IMR-90 (cell line): ENCODE measurements at regions not wholly inside any gene's neighbourhood (a gene's known extent, or its start where the extent isn't known, plus 50 kb on each side); places are given as distances from the start of the nearest gene placed in this dataset.

Experiments
- ATAC-seq: fragments of 200-7000 bp; cut with Tn5 transposase; 2 replicates; pipeline ENCODE4 v1.9.1; 2020; ENCODE audit warnings: low read depth, mild to moderate bottlenecking, moderate library complexity
- BruUV-seq: library from RNA; stranded (reverse); fragments of 400-500 nt; replicated peaks from 2 replicates; lab custom pipeline; 2021; lab: Mats Ljungman, UMichigan
- CTCF ChIA-PET: fragments of 300-600 bp; formaldehyde crosslinking; extraction: SDS; loops from one replicate; lab custom pipeline; 2021; ENCODE audit warnings: antibody characterized with exemption; lab: Yijun Ruan, JAX
- POLR2A ChIA-PET: fragments of 300-600 bp; sonication (Branson Sonifier 250); formaldehyde crosslinking; loops from one replicate; lab custom pipeline; 2022; ENCODE audit warnings: antibody characterized with exemption; ENCODE audit not compliant: unreplicated experiment; lab: Charles Lee
- DNase-seq: peaks from one replicate; pipeline ENCODE4 v3.0.0; 2013
- H2AFZ ChIP-seq: replicated peaks from 2 replicates; pipeline ENCODE3; 2013; ENCODE audit warnings: low read length, mild to moderate bottlenecking; ENCODE audit not compliant: poor library complexity
- H2AK5ac ChIP-seq: 2 replicates; pipeline ENCODE4 v1.6.1; 2013; ENCODE audit warnings: low read depth, low read length, inconsistent platforms
- H2AK9ac ChIP-seq: replicated peaks from 2 replicates; pipeline ENCODE3; 2013; ENCODE audit warnings: mild to moderate bottlenecking, low read depth, low read length, moderate library complexity; ENCODE audit not compliant: poor library complexity
- H2BK120ac ChIP-seq: 2 replicates; pipeline ENCODE4 v1.6.1; 2013; ENCODE audit warnings: low read depth, low read length, inconsistent platforms
- H2BK15ac ChIP-seq: 3 replicates; pipeline ENCODE4 v1.6.1; 2013; ENCODE audit warnings: low read depth, low read length, inconsistent platforms
- H2BK20ac ChIP-seq: 2 replicates; pipeline ENCODE4 v1.6.1; 2013; ENCODE audit warnings: low read depth, mild to moderate bottlenecking, inconsistent platforms, low read length, moderate library complexity
- H2BK5ac ChIP-seq: 2 replicates; pipeline ENCODE4 v1.6.1; 2013; ENCODE audit warnings: mild to moderate bottlenecking, low read depth, low read length, inconsistent platforms; ENCODE audit not compliant: poor library complexity, severe bottlenecking
- H3K14ac ChIP-seq: replicated peaks from 2 replicates; pipeline ENCODE4 v1.6.1; 2013; ENCODE audit warnings: low read depth, low read length, inconsistent platforms
- H3K18ac ChIP-seq: 2 replicates; pipeline ENCODE4 v1.6.1; 2013; ENCODE audit warnings: low read depth, low read length, control low read depth
- H3K23ac ChIP-seq: 2 replicates; pipeline ENCODE4 v1.6.1; 2013; ENCODE audit warnings: low read depth, low read length, inconsistent platforms
- H3K27ac ChIP-seq: 2 replicates; pipeline ENCODE4 v1.5.1; 2013; ENCODE audit warnings: mild to moderate bottlenecking, control low read depth, low read length; ENCODE audit not compliant: insufficient read depth
- H3K27me3 ChIP-seq: 2 replicates; pipeline ENCODE4 v1.6.1; 2013; ENCODE audit warnings: low read length; ENCODE audit not compliant: control insufficient read depth, insufficient read depth
- H3K36me3 ChIP-seq: 2 replicates; pipeline ENCODE4 v1.6.1; 2013; ENCODE audit warnings: low read length, mixed read lengths; ENCODE audit not compliant: control insufficient read depth, insufficient read depth
- H3K4ac ChIP-seq: 2 replicates; pipeline ENCODE4 v1.6.1; 2013; ENCODE audit warnings: low read depth, low read length, inconsistent platforms
- H3K4me1 ChIP-seq: 2 replicates; pipeline ENCODE4 v1.6.1; 2013; ENCODE audit warnings: low read length, mixed read lengths; ENCODE audit not compliant: control insufficient read depth, insufficient read depth
- H3K4me2 ChIP-seq: 2 replicates; pipeline ENCODE4 v1.6.1; 2013; ENCODE audit warnings: low read depth, mild to moderate bottlenecking, control low read depth, low read length, moderate library complexity
- H3K4me3 ChIP-seq: 2 replicates; pipeline ENCODE4 v1.5.1; 2013; ENCODE audit warnings: low read depth, mild to moderate bottlenecking, control low read depth, low read length, moderate library complexity; ENCODE audit not compliant: insufficient read depth
- H3K56ac ChIP-seq: 2 replicates; pipeline ENCODE4 v1.6.1; 2013; ENCODE audit warnings: low read length, inconsistent platforms; ENCODE audit not compliant: insufficient read depth; ENCODE audit errors: extremely low read depth
- H3K79me1 ChIP-seq, 2 experiments: 2 replicates each; pipeline ENCODE4 v1.6.1; 2013; ENCODE audit warnings: low read length in 2 of 2, inconsistent platforms in 1 of 2, low read depth in 1 of 2
- H3K9ac ChIP-seq: 2 replicates; pipeline ENCODE4 v1.6.1; 2013; ENCODE audit warnings: low read depth, low read length, control low read depth
- H3K9me1 ChIP-seq: 2 replicates; pipeline ENCODE4 v1.6.1; 2013; ENCODE audit warnings: low read length, inconsistent platforms; ENCODE audit not compliant: insufficient read depth
- H3K9me3 ChIP-seq: 2 replicates; pipeline ENCODE4 v1.6.1; 2013; ENCODE audit warnings: low read length; ENCODE audit not compliant: control insufficient read depth, insufficient read depth
- H4K20me1 ChIP-seq: 2 replicates; pipeline ENCODE4 v1.6.1; 2013; ENCODE audit warnings: low read length, inconsistent platforms; ENCODE audit not compliant: insufficient read depth
- H4K5ac ChIP-seq: 2 replicates; pipeline ENCODE4 v1.6.1; 2013; ENCODE audit warnings: mild to moderate bottlenecking, low read depth, low read length, control low read depth
- H4K8ac ChIP-seq, 2 experiments: 2 replicates each; pipeline ENCODE4 v1.6.1; 2013; ENCODE audit warnings: low read depth in 2 of 2, low read length in 2 of 2, control low read depth in 1 of 2, inconsistent platforms in 1 of 2
- H4K91ac ChIP-seq: 2 replicates; pipeline ENCODE4 v1.6.1; 2013; ENCODE audit warnings: low read depth, low read length, inconsistent platforms; ENCODE audit not compliant: insufficient read depth
- BHLHE40 ChIP-seq: fragments of 150-350 bp; IDR thresholded peaks from 2 replicates; pipeline ENCODE4 v1.6.1; 2016; ENCODE audit warnings: mild to moderate bottlenecking, low read depth, low read length
- CEBPB ChIP-seq: IDR thresholded peaks from 2 replicates; pipeline ENCODE4 v1.6.1; 2012; ENCODE audit warnings: low read depth, low read length, improper control_type of control experiment
- CHD1 ChIP-seq: IDR thresholded peaks from 2 replicates; pipeline ENCODE4 v1.6.1; 2012; ENCODE audit warnings: low read depth, low read length, improper control_type of control experiment
- FOS ChIP-seq: fragments of 150-350 bp; IDR thresholded peaks from 2 replicates; pipeline ENCODE4 v1.6.1; 2016; ENCODE audit warnings: low read depth, low read length
- MAFK ChIP-seq: IDR thresholded peaks from 2 replicates; pipeline ENCODE4 v1.6.1; 2012; ENCODE audit warnings: low read depth, low read length, improper control_type of control experiment
- MAZ ChIP-seq: IDR thresholded peaks from 2 replicates; pipeline ENCODE4 v1.6.1; 2012; ENCODE audit warnings: low read depth, mild to moderate bottlenecking, low read length, improper control_type of control experiment, moderate library complexity, borderline replicate concordance
- MXI1 ChIP-seq: IDR thresholded peaks from 2 replicates; pipeline ENCODE4 v1.6.1; 2012; ENCODE audit warnings: low read depth, mild to moderate bottlenecking, low read length, moderate library complexity, borderline replicate concordance
- NFE2L2 ChIP-seq: fragments of 150-350 bp; IDR thresholded peaks from 2 replicates; pipeline ENCODE4 v1.6.1; 2016; ENCODE audit warnings: low read depth, mild to moderate bottlenecking, low read length
- POLR2A ChIP-seq: IDR thresholded peaks from 2 replicates; pipeline ENCODE4 v1.6.1; 2012; ENCODE audit warnings: mild to moderate bottlenecking, low read depth, low read length
- RAD21 ChIP-seq: IDR thresholded peaks from 2 replicates; pipeline ENCODE4 v1.6.1; 2012; ENCODE audit warnings: low read length, improper control_type of control experiment
- RCOR1 ChIP-seq: IDR thresholded peaks from 2 replicates; pipeline ENCODE4 v1.6.1; 2012; ENCODE audit warnings: mild to moderate bottlenecking, low read length, improper control_type of control experiment; ENCODE audit not compliant: insufficient replicate concordance
- RFX5 ChIP-seq: IDR thresholded peaks from 2 replicates; pipeline ENCODE4 v1.8.0; 2012; ENCODE audit warnings: low read depth, mild to moderate bottlenecking, low read length, moderate library complexity
- SMC3 ChIP-seq: fragments of 150-350 bp; IDR thresholded peaks from 2 replicates; pipeline ENCODE4 v1.6.1; 2016; ENCODE audit warnings: low read depth, mild to moderate bottlenecking, antibody characterized with exemption, low read length, moderate library complexity
- WGBS, 2 experiments: methylation state at CpG; one replicate each; pipeline versions ENCODE4 v1.1.5 to v1.1.7; 2013; ENCODE audit warnings: missing lambda C conversion rate in 2 of 2; ENCODE audit not compliant: insufficient read length in 1 of 2; ENCODE audit errors: extremely low coverage in 2 of 2; 5-methylcytosine and 5-hydroxymethylcytosine counted together
- dilution Hi-C: fragments of 300-500 bp; cut with HindIII; formaldehyde crosslinking; loops from one replicate; pipeline ENCODE4 v1.14.3; 2018; ENCODE audit warnings: low sequenced_read_pairs; ENCODE audit not compliant: unreplicated experiment
- in situ Hi-C: fragments of 300-500 bp; cut with MboI; formaldehyde crosslinking; loops from 3 replicates; pipeline ENCODE4 v1.14.3; 2019; ENCODE audit warnings: low sequenced_read_pairs, inconsistent platforms, mixed read lengths
- intact Hi-C: fragments of 100-400 bp; cut with micrococcal nuclease; formaldehyde crosslinking; loops from 2 replicates; pipeline ENCODE4 v1.10.0; 2022
- TF ChIP-seq, protein P1 (sequence below): fragments of 150-350 bp; IDR thresholded peaks from 2 replicates; pipeline ENCODE4 v1.6.1; 2017; ENCODE audit warnings: mild to moderate bottlenecking, antibody characterized with exemption, low read length, low read depth
- TF ChIP-seq, protein P2 (sequence below): fragments of 150-350 bp; IDR thresholded peaks from 2 replicates; pipeline ENCODE4 v1.6.1; 2016; ENCODE audit warnings: low read depth, mild to moderate bottlenecking, low read length, moderate library complexity, borderline replicate concordance
- TF ChIP-seq, protein P3 (sequence below): conservative IDR thresholded peaks from 2 replicates; pipeline ENCODE4 v1.5.1; 2012; ENCODE audit warnings: mild to moderate bottlenecking, low read depth, low read length, improper control_type of control experiment

DNA sequence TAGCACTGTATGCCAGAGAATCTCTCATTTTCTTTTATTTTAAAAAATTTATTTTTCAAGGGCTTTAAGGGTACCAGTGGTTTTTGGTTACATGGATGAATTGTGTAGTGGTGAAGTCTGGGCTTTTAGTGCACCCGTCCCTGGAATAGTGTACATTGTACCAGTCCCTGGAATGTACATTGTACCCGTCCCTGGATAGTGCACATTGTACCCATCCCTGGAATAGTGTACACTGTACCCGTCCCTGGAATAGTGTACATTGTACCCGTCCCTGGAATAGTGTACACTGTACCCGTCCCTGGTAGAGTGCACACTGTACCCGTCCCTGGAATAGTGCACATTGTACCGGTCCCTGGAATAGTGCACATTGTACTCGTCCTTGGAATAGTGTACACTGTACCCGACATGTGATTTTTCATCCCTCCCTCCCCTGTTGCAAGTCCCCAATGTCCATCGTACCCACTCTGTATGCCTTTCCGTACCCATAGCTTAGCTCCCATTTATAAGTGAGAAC lies 56.1 kb upstream of the HELT start:
- no peak overlapping the region for H2BK120ac ChIP-seq
- intact Hi-C loops (no loop called here), in situ Hi-C loops (no loop called here), dilution Hi-C loops (no loop called here)
- no peak overlapping the region for H3K4me2 ChIP-seq
- no peak overlapping the region for H2AK9ac ChIP-seq
- H3K18ac ChIP-seq, result no peak overlapping the region
- H3K9me1 ChIP-seq, result no peaks in the 10 kb centered on the region
- H4K8ac ChIP-seq, result no peak overlapping the region
- ATAC-seq (no peak), DNase-seq (no peak)
- H2AFZ ChIP-seq, result no peak overlapping the region
- TF ChIP-seq, protein P1, sequence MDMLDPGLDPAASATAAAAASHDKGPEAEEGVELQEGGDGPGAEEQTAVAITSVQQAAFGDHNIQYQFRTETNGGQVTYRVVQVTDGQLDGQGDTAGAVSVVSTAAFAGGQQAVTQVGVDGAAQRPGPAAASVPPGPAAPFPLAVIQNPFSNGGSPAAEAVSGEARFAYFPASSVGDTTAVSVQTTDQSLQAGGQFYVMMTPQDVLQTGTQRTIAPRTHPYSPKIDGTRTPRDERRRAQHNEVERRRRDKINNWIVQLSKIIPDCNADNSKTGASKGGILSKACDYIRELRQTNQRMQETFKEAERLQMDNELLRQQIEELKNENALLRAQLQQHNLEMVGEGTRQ, result no peak
- TF ChIP-seq MAFK (no peak), FOS (no peak), NFE2L2 (no peak), POLR2A (no peak), RCOR1 (no peak), BHLHE40 (no peak), SMC3 (no peak), CEBPB (no peak), MXI1 (no peak), CHD1 (no peak), RAD21 (no peak), RFX5 (no peak), MAZ (no peak)
- TF ChIP-seq, protein P2, sequence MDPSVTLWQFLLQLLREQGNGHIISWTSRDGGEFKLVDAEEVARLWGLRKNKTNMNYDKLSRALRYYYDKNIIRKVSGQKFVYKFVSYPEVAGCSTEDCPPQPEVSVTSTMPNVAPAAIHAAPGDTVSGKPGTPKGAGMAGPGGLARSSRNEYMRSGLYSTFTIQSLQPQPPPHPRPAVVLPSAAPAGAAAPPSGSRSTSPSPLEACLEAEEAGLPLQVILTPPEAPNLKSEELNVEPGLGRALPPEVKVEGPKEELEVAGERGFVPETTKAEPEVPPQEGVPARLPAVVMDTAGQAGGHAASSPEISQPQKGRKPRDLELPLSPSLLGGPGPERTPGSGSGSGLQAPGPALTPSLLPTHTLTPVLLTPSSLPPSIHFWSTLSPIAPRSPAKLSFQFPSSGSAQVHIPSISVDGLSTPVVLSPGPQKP, result no peak
- TF ChIP-seq, protein P3, sequence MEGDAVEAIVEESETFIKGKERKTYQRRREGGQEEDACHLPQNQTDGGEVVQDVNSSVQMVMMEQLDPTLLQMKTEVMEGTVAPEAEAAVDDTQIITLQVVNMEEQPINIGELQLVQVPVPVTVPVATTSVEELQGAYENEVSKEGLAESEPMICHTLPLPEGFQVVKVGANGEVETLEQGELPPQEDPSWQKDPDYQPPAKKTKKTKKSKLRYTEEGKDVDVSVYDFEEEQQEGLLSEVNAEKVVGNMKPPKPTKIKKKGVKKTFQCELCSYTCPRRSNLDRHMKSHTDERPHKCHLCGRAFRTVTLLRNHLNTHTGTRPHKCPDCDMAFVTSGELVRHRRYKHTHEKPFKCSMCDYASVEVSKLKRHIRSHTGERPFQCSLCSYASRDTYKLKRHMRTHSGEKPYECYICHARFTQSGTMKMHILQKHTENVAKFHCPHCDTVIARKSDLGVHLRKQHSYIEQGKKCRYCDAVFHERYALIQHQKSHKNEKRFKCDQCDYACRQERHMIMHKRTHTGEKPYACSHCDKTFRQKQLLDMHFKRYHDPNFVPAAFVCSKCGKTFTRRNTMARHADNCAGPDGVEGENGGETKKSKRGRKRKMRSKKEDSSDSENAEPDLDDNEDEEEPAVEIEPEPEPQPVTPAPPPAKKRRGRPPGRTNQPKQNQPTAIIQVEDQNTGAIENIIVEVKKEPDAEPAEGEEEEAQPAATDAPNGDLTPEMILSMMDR, result no peak
- H2BK15ac ChIP-seq, result no peak overlapping the region
- no peak overlapping the region for H3K27ac ChIP-seq
- H3K14ac ChIP-seq, result no peak overlapping the region
- H4K91ac ChIP-seq, result no peak overlapping the region
- H2AK5ac ChIP-seq, result no peak overlapping the region
- CTCF ChIA-PET, result no interaction called here
- no peaks in the 10 kb centered on the region for H4K20me1 ChIP-seq
- H2BK5ac ChIP-seq, result no peak overlapping the region
- H3K56ac ChIP-seq, result no peak overlapping the region
- no peaks in the 10 kb centered on the region for H3K79me1 ChIP-seq
- WGBS, 2 experiments, result 100% methylated on average over 1 of the region's 11 CpGs; no CpG with 5 or more reads in 1 of the 2 experiments
- no peaks in the 10 kb centered on the region for H3K9me3 ChIP-seq
- no peak overlapping the region for H3K4me3 ChIP-seq
- POLR2A ChIA-PET, result no interaction called here
- no peak overlapping the region for H4K5ac ChIP-seq
- no TSS peak for BruUV-seq
- no peak overlapping the region for H2BK20ac ChIP-seq
- no peaks in the 10 kb centered on the region for H3K4me1 ChIP-seq
- no peak overlapping the region for H3K23ac ChIP-seq
- H3K27me3 ChIP-seq, result no peaks in the 10 kb centered on the region; the same call in 1 of the 2 replicates
- no peaks in the 10 kb centered on the region for H3K36me3 ChIP-seq
- no peak overlapping the region for H3K4ac ChIP-seq
- no peak overlapping the region for H3K9ac ChIP-seq
